Natural killer cell (primary cell): ENCODE measurements at regions not wholly inside any gene's neighbourhood (a gene's known extent, or its start where the extent isn't known, plus 50 kb on each side); places are given as distances from the start of the nearest gene placed in this dataset.

Source experiments
- ATAC-seq, 3 donors: fragments of 150-1000 bp in 2 of 3; fragments of 200-7000 bp in 1 of 3; cut with Tn5 transposase; 1 replicate in 1 of 3; 2 replicates in 2 of 3; pipeline ENCODE4 v1.10.0; 2021; ENCODE audit warnings: mild to moderate bottlenecking in 2 of 3, moderate library complexity in 2 of 3
- DNase-seq, 2 donors: peaks; one replicate each; pipeline versions ENCODE4 v3.0.0 to v3.0.0-alpha.2; 2013 to 2021; ENCODE audit warnings: mixed read lengths in 1 of 2
- H3K27ac ChIP-seq: one replicate; pipeline ENCODE4 v1.5.1; 2013; ENCODE audit warnings: mild to moderate bottlenecking, low read length
- H3K27me3 ChIP-seq: one replicate; pipeline ENCODE4 v1.6.1; 2013; ENCODE audit warnings: low read length; ENCODE audit not compliant: control insufficient read depth, insufficient read depth
- H3K36me3 ChIP-seq: one replicate; pipeline ENCODE4 v1.6.1; 2013; ENCODE audit warnings: low read length; ENCODE audit not compliant: control insufficient read depth, insufficient read depth
- H3K4me1 ChIP-seq: one replicate; pipeline ENCODE4 v1.6.1; 2013; ENCODE audit warnings: low read length; ENCODE audit not compliant: control insufficient read depth, insufficient read depth
- H3K4me3 ChIP-seq: one replicate; pipeline ENCODE4 v1.5.1; 2013; ENCODE audit warnings: low read length
- H3K9me3 ChIP-seq: one replicate; pipeline ENCODE4 v1.6.1; 2013; ENCODE audit warnings: low read length; ENCODE audit not compliant: control insufficient read depth, insufficient read depth
- H3K27ac Mint-ChIP-seq, 2 donors: one replicate each; pipeline ENCODE4 v1.8.0; 2022; ENCODE audit warnings: mild to moderate bottlenecking in 2 of 2, mixed read lengths in 2 of 2, moderate library complexity in 1 of 2
- H3K27me3 Mint-ChIP-seq, 2 donors: one replicate each; pipeline ENCODE4 v1.8.0; 2022; ENCODE audit warnings: low read depth in 2 of 2, mixed read lengths in 2 of 2
- H3K36me3 Mint-ChIP-seq: one replicate; pipeline ENCODE4 v1.8.0; 2022; ENCODE audit warnings: mixed read lengths
- H3K4me1 Mint-ChIP-seq, 2 donors: one replicate each; pipeline ENCODE4 v1.8.0; 2022; ENCODE audit warnings: mixed read lengths in 2 of 2
- H3K4me3 Mint-ChIP-seq: one replicate; pipeline ENCODE4 v1.8.0; 2022; ENCODE audit warnings: mild to moderate bottlenecking, moderate library complexity, mixed read lengths
- H3K9me3 Mint-ChIP-seq, 2 donors: one replicate each; pipeline ENCODE4 v1.8.0; 2022; ENCODE audit warnings: mixed read lengths in 2 of 2
- WGBS: methylation state at CpG from one replicate; pipeline ENCODE4 v1.1.7; 2013; ENCODE audit warnings: missing lambda C conversion rate; ENCODE audit not compliant: insufficient coverage; 5-methylcytosine and 5-hydroxymethylcytosine counted together
- intact Hi-C: fragments of 100-400 bp; cut with micrococcal nuclease; formaldehyde crosslinking; loops from one replicate; pipeline ENCODE4 v1.14.2; 2022
- TF ChIP-seq, protein P1 (sequence below): fragments of 200-600 bp; IDR thresholded peaks from one replicate; pipeline ENCODE4 v1.8.0; 2022; ENCODE audit warnings: antibody characterized with exemption

DNA sequence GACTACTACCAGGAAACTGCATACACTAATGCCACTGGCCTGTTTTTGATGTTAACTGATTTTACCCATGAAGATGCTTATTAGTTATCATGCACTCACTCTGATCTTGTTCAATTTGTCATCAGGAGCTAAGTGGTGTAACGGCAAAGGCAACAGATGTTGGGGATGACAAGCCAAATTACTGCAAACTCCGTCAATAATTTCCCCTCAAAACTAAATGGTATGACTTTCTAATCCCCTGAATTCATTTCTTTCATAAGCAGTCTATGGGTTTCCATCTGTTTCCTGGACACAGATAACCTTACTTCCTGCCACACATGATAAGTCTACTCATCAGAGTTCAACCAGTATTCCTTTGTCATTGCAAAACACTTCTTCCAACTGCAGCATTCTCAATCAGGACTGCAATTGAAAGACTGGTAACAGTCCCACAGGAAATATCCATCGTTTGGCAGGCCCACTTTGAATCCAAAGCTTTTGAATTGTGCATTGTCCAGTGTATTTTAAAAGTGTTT lies 96.2 kb upstream of the SMC2 start:
- no peaks in the 10 kb centered on the region for H3K27me3 ChIP-seq
- Mint-ChIP-seq H3K36me3 (no peaks in the 10 kb centered on the region), H3K27ac (no peak overlapping the region), H3K9me3 (peaks cover 2 to 5% of the 10 kb centered on the region in 2 donors), H3K27me3 (no peaks in the 10 kb centered on the region), H3K4me3 (no peak overlapping the region), H3K4me1 (no peaks in the 10 kb centered on the region)
- H3K4me3 ChIP-seq: no peak overlapping the region
- intact Hi-C loops: no loop called here
- H3K36me3 ChIP-seq: no peaks in the 10 kb centered on the region
- no peaks in the 10 kb centered on the region for H3K4me1 ChIP-seq
- H3K9me3 ChIP-seq: no peaks in the 10 kb centered on the region
- no peak for DNase-seq
- TF ChIP-seq, protein P1, sequence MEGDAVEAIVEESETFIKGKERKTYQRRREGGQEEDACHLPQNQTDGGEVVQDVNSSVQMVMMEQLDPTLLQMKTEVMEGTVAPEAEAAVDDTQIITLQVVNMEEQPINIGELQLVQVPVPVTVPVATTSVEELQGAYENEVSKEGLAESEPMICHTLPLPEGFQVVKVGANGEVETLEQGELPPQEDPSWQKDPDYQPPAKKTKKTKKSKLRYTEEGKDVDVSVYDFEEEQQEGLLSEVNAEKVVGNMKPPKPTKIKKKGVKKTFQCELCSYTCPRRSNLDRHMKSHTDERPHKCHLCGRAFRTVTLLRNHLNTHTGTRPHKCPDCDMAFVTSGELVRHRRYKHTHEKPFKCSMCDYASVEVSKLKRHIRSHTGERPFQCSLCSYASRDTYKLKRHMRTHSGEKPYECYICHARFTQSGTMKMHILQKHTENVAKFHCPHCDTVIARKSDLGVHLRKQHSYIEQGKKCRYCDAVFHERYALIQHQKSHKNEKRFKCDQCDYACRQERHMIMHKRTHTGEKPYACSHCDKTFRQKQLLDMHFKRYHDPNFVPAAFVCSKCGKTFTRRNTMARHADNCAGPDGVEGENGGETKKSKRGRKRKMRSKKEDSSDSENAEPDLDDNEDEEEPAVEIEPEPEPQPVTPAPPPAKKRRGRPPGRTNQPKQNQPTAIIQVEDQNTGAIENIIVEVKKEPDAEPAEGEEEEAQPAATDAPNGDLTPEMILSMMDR: no peak
- no peak overlapping the region for H3K27ac ChIP-seq
- no peak for ATAC-seq
- 48% methylated on average over 2 of the region's 3 CpGs for WGBS

DNA sequence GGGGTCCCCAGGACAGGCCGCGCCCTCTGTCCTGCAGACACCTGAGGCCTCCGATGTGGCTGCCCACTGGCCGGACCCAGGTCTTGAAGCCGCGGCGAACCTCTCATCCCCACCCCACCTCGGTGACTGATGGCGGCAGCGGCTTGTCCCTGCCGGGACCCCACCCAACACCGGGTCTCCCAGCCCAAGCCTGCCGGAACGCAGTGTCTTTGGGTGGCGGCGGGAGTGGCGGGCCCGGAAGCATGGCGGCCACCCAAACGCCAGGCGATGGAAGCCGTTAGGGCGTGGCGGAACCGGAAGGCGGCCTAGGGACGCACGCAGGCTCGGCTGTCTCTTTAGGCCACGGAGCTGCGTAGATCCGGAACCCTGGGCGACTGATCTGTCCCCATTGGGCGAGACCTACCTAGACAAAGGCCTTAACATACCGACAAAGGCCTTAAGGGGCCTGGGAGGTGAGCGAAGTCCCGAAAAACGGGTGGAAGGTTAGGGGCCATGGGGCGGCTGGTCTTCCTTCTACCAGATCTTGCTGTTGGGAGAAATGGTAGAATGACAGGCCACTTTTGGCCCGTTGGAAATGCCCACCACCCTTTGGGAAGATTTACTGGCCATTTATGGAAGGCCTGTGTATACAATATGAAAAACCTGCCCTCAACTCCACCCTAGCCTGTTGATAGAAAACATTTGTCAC lies 94.6 kb upstream of the SMC2 start:
- H3K4me1 Mint-ChIP-seq: no peaks in the 10 kb centered on the region
- no peak for DNase-seq
- Histone ChIP-seq H3K4me1 (no peaks in the 10 kb centered on the region), H3K27ac (no peak overlapping the region), H3K27me3 (no peaks in the 10 kb centered on the region), H3K4me3 (no peak overlapping the region), H3K9me3 (no peaks in the 10 kb centered on the region), H3K36me3 (no peaks in the 10 kb centered on the region)
- intact Hi-C loops: no loop called here
- H3K27me3 Mint-ChIP-seq: no peaks in the 10 kb centered on the region
- H3K9me3 Mint-ChIP-seq: peaks cover 3 to 5% of the 10 kb centered on the region in 2 donors
- WGBS: 95% methylated on average over 40 of the region's 40 CpGs
- no peak overlapping the region for H3K4me3 Mint-ChIP-seq
- TF ChIP-seq, protein P1: no peak
- no peaks in the 10 kb centered on the region for H3K36me3 Mint-ChIP-seq
- H3K27ac Mint-ChIP-seq: no peak overlapping the region
- ATAC-seq: no peak

DNA sequence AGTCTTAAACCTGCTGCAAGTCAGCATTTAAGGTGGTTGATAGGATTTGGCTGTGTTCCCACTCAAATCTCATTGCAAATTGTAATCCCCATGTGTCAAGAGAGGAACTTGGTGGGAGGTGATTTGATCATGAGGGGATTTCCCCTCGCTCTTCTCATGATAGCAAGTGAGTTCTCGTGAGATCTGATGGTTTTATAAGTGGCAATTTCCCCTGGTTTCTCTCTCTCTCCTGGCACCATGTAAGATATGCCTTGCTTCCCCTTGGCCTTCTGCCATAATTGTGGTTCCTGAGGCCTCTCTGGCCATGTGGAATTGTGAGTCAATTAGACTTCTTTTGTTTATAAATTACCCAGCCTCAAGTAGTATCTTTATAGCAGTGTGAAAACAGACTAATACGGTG lies 84.3 kb upstream of the SMC2 start:
- 11% methylated on average over 2 of the region's 3 CpGs for whole genome bisulfite sequencing
- intact Hi-C loops: no loop called here
- Mint-ChIP-seq H3K4me3 (no peak overlapping the region), H3K9me3 (peaks cover 5 to 8% of the 10 kb centered on the region in 2 donors), H3K36me3 (no peaks in the 10 kb centered on the region), H3K4me1 (no peaks in the 10 kb centered on the region), H3K27ac (no peak overlapping the region), H3K27me3 (peaks cover 0 to 2% of the 10 kb centered on the region in 2 donors)
- TF ChIP-seq, protein P1: no peak
- DNase-seq: no peak
- Histone ChIP-seq H3K4me3 (no peak overlapping the region), H3K36me3 (no peaks in the 10 kb centered on the region), H3K27ac (no peak overlapping the region), H3K9me3 (no peaks in the 10 kb centered on the region), H3K4me1 (no peaks in the 10 kb centered on the region), H3K27me3 (no peaks in the 10 kb centered on the region)
- no peak for ATAC-seq

DNA sequence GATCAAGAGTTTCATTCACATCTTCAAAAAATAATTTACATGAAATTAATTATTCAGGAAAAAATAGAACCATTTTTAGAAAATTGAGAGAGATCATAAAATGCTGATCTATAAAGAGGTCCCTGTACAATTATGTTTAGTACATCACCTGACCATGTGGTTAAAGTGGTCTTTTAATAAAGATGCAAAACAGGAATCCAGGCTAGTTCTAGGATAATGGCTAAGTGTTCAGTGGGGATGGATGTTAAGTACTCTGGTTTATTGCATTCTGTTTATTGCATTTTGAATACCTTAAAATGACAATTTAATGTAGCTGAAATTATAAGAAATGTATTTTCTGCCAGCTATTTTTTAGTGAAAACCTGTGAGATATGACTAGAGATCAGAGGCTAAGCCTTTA lies 72.0 kb upstream of the SMC2 start:
- H3K27me3 Mint-ChIP-seq: no peaks in the 10 kb centered on the region
- H3K4me3 Mint-ChIP-seq: no peak overlapping the region
- H3K27me3 ChIP-seq: no peaks in the 10 kb centered on the region
- DNase-seq (no peak), ATAC-seq (no peak)
- H3K36me3 Mint-ChIP-seq: no peaks in the 10 kb centered on the region
- no peak overlapping the region for H3K4me3 ChIP-seq
- H3K9me3 Mint-ChIP-seq: peaks cover 0 to 16% of the 10 kb centered on the region in 2 donors
- H3K36me3 ChIP-seq: no peaks in the 10 kb centered on the region
- no peaks in the 10 kb centered on the region for H3K4me1 ChIP-seq
- no peak overlapping the region for H3K27ac Mint-ChIP-seq
- intact Hi-C loops: no loop called here
- TF ChIP-seq, protein P1: no peak
- no peaks in the 10 kb centered on the region for H3K9me3 ChIP-seq
- H3K4me1 Mint-ChIP-seq: peaks cover 0 to 4% of the 10 kb centered on the region in 2 donors
- H3K27ac ChIP-seq: no peak overlapping the region
